MCF 10A (cell line): ENCODE measurements at regions not wholly inside any gene's neighbourhood (a gene's known extent, or its start where the extent isn't known, plus 50 kb on each side); places are given as distances from the start of the nearest gene placed in this dataset.

Source experiments
- BruUV-seq: library from RNA; stranded (reverse); fragments of 400-500 nt; replicated peaks from 2 replicates; lab custom pipeline; 2021; lab: Mats Ljungman, UMichigan
- CTCF ChIA-PET: fragments of 300-600 bp; sonication (Branson Sonifier 250); formaldehyde crosslinking; extraction: SDS; loops from one replicate; lab custom pipeline; 2021; ENCODE audit warnings: antibody characterized with exemption, inconsistent platforms; lab: Yijun Ruan, JAX
- POLR2A ChIA-PET: fragments of 300-600, 350-650 bp; sonication (Branson Sonifier 250); formaldehyde crosslinking; extraction: SDS; loops from one replicate; lab custom pipeline; 2020; ENCODE audit warnings: antibody characterized with exemption, inconsistent platforms; lab: Yijun Ruan, JAX
- DNase-seq: peaks from one replicate; pipeline ENCODE4 v3.0.0-alpha.2; 2018; ENCODE audit not compliant: unreplicated experiment
- H3K27ac Mint-ChIP-seq: one replicate; pipeline ENCODE4 v1.8.0; 2022; ENCODE audit warnings: mild to moderate bottlenecking, low read depth, mixed read lengths; ENCODE audit not compliant: unreplicated experiment
- H3K27me3 Mint-ChIP-seq: one replicate; pipeline ENCODE4 v1.8.0; 2022; ENCODE audit warnings: mixed read lengths; ENCODE audit not compliant: insufficient read depth, unreplicated experiment
- H3K36me3 Mint-ChIP-seq: one replicate; pipeline ENCODE4 v1.8.0; 2022; ENCODE audit warnings: mild to moderate bottlenecking, moderate library complexity, mixed read lengths; ENCODE audit not compliant: insufficient read depth, unreplicated experiment
- H3K4me1 Mint-ChIP-seq: one replicate; pipeline ENCODE4 v1.8.0; 2022; ENCODE audit warnings: mixed read lengths; ENCODE audit not compliant: insufficient read depth, unreplicated experiment
- H3K4me3 Mint-ChIP-seq: one replicate; pipeline ENCODE4 v1.8.0; 2022; ENCODE audit warnings: mild to moderate bottlenecking, moderate library complexity, mixed read lengths; ENCODE audit not compliant: unreplicated experiment
- H3K9me3 Mint-ChIP-seq: one replicate; pipeline ENCODE4 v1.8.0; 2022; ENCODE audit warnings: mixed read lengths; ENCODE audit not compliant: unreplicated experiment
- intact Hi-C: fragments of 100-400 bp; cut with micrococcal nuclease; formaldehyde crosslinking; loops from 2 replicates; pipeline ENCODE4 v1.14.1; 2022
- TF ChIP-seq, protein P1 (sequence below): fragments of 200-600 bp; IDR thresholded peaks from one replicate; pipeline ENCODE4 v1.8.0; 2022; ENCODE audit warnings: antibody characterized with exemption, mild to moderate bottlenecking; ENCODE audit not compliant: unreplicated experiment

DNA sequence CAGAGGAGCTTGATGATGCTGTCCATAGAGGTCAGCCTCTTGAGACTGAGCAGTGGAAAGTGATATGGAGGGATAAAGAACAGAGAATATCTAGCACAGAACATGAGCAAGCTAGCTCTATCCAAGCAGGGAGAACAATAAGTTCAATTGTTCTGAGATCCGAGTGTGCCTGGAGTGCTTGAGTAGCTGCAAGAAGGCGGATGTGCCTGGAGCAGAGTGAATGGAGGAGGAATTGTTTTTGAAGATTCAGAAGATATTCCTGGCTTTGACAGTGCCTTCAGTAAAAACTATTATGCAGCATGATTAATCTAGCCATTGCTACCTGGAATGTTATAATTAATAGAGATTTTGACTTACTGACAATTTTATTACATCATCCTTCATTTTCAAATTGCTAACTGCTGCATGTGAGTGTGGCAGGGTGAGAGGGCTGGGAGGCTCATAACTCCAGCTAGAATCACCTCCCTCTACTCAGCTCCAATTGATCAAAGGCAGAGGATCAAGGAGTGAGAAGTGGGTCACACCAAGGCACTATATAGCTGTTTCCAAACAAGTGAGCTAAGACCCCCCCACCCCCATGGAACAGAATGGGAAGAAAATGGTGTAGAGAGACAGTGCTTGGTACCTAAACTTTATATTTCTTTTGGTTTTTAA is 302.8 kb downstream of the ADRA2A start:
- TF ChIP-seq, protein P1, sequence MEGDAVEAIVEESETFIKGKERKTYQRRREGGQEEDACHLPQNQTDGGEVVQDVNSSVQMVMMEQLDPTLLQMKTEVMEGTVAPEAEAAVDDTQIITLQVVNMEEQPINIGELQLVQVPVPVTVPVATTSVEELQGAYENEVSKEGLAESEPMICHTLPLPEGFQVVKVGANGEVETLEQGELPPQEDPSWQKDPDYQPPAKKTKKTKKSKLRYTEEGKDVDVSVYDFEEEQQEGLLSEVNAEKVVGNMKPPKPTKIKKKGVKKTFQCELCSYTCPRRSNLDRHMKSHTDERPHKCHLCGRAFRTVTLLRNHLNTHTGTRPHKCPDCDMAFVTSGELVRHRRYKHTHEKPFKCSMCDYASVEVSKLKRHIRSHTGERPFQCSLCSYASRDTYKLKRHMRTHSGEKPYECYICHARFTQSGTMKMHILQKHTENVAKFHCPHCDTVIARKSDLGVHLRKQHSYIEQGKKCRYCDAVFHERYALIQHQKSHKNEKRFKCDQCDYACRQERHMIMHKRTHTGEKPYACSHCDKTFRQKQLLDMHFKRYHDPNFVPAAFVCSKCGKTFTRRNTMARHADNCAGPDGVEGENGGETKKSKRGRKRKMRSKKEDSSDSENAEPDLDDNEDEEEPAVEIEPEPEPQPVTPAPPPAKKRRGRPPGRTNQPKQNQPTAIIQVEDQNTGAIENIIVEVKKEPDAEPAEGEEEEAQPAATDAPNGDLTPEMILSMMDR: no peak
- DNase-seq: no peak
- ChIA-PET POLR2A (interaction anchor here (0.7 kb wide), 1 partner anchor 218 kb away, joined by 3 read pairs; no protein-coding TSS in a partner anchor), CTCF (no interaction called here)
- H3K9me3 Mint-ChIP-seq: no peaks in the 10 kb centered on the region
- no peak overlapping the region for H3K4me3 Mint-ChIP-seq
- H3K27me3 Mint-ChIP-seq: peaks cover 17% of the 10 kb centered on the region
- no TSS peak for BruUV-seq
- H3K27ac Mint-ChIP-seq: no peak overlapping the region
- H3K36me3 Mint-ChIP-seq: no peaks in the 10 kb centered on the region
- intact Hi-C loops: no loop called here
- H3K4me1 Mint-ChIP-seq: no peaks in the 10 kb centered on the region

DNA sequence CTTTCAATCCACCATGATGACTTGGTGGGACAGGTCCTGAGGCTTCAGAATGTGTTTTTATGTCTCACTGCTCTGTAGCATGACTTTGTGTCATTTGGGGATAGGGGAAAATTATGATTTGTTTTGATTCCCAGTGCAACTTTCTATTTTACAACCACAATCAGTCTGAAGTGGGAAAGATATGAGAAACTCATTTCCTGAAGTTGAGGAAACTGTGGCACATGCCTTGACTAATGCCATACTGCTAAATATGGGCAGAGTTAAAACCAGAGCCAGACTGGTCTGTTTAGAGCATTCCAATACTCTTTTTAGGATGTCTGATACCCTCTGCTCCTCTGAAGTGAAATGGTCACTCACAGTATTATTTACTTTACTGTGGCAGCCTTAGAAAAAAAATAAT is 307.7 kb downstream of the ADRA2A start:
- no peaks in the 10 kb centered on the region for H3K36me3 Mint-ChIP-seq
- no peaks in the 10 kb centered on the region for H3K27me3 Mint-ChIP-seq
- no TSS peak for BruUV-seq
- no peaks in the 10 kb centered on the region for H3K9me3 Mint-ChIP-seq
- H3K4me3 Mint-ChIP-seq: no peak overlapping the region
- no peaks in the 10 kb centered on the region for H3K4me1 Mint-ChIP-seq
- POLR2A ChIA-PET: no interaction called here
- no peak for DNase-seq
- intact Hi-C loops: no loop called here
- H3K27ac Mint-ChIP-seq: no peak overlapping the region
- TF ChIP-seq, protein P1: no peak
- CTCF ChIA-PET: no interaction called here

DNA sequence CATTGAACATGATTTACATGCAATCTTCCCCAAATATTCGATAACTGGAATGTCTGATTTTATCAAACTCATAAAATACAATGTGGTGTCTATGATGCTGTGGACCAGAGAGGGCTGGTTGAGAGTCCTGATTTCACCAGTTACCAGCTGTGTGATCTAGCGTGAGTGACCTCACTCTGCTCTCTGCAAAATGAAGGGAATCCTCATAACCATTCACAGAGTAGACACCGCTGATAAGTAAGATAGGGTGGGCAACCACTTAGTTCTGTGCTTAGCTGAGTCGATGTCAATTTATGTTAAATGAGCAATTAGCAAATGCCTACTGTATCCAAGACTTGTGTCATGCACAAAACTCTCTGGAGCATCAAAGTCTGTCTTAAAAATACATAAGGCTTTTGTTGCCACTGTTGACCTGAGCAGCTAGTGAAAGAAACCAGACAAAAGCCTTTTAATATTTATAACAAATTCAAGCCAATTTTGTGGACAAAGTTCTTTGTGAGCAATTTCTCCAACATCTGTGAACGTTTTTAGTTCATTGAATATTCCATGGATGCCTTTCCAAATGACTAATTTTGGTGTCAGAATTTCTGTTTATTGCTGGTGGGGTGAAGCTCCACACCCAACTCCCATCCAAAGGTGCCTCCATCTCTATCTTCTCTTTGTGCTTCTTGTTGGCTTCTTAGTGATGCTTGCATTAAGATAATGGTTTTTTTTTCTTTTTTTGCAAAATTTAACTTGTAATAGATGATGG is 314.2 kb downstream of the ADRA2A start:
- no peaks in the 10 kb centered on the region for H3K9me3 Mint-ChIP-seq
- TF ChIP-seq, protein P1: no peak
- ChIA-PET CTCF (interaction anchor here (0.7 kb wide), 2 partner anchors 9 to 172 kb away, joined by 3 read pairs; no protein-coding TSS in a partner anchor), POLR2A (interaction anchor here (0.6 kb wide), 1 partner anchor 587 kb away, joined by 3 read pairs; no protein-coding TSS in a partner anchor)
- BruUV-seq: no TSS peak
- H3K4me3 Mint-ChIP-seq: no peak overlapping the region
- H3K27me3 Mint-ChIP-seq: no peaks in the 10 kb centered on the region
- no peaks in the 10 kb centered on the region for H3K4me1 Mint-ChIP-seq
- intact Hi-C loops: no loop called here
- H3K27ac Mint-ChIP-seq: no peak overlapping the region
- no peaks in the 10 kb centered on the region for H3K36me3 Mint-ChIP-seq
- DNase-seq: no peak

DNA sequence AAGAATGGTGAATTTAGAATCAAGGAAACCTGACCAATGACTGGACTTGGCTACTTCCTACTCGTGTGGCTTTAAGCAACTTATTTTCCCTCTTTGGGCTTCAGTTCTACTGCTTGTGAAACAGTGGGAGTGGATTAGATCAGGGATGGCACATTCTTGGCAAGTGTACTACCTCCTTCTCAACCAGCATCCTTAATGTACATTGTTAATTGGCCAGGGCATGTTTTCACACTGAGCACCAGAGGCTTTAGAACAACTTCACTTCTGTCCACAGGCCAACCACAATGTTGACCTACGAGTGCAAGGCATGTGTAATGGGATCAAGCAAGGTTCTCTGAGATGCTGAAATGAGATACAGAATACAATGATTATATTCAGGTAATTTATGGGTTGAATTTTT is 315.3 kb downstream of the ADRA2A start:
- Mint-ChIP-seq H3K4me1 (no peaks in the 10 kb centered on the region), H3K27me3 (peaks cover 4% of the 10 kb centered on the region), H3K4me3 (no peak overlapping the region), H3K27ac (no peak overlapping the region), H3K36me3 (no peaks in the 10 kb centered on the region), H3K9me3 (no peaks in the 10 kb centered on the region)
- BruUV-seq: no TSS peak
- CTCF ChIA-PET: no interaction called here
- intact Hi-C loops: no loop called here
- no peak for DNase-seq
- TF ChIP-seq, protein P1: no peak
- POLR2A ChIA-PET: no interaction called here
